ENCODE measurements at regions not wholly inside any gene's neighbourhood (a gene's known extent, or its start where the extent isn't known, plus 50 kb on each side); places are given as distances from the start of the nearest gene placed in this dataset.

- Histone ChIP-seq H3K79me2 (ENCODE audit: control insufficient read depth, insufficient read depth, low read length) (no peaks in the 10 kb centered on the region), H3K4me1 (ENCODE audit: control insufficient read depth in 2 of 2, insufficient read depth in 2 of 2, low read length in 2 of 2) (peaks cover 6% of the 10 kb centered on the region in 2 donors), H3K9ac (ENCODE audit: low read length) (no peak overlapping the region), H3K36me3 (replicated peaks in 1 of 2; ENCODE audit: control extremely low read depth in 1 of 2, control insufficient read depth in 1 of 2, extremely low read depth in 1 of 2, insufficient read depth in 2 of 2, low read length in 1 of 2) (no peaks in the 10 kb centered on the region), H3K27ac (ENCODE audit: low read length in 2 of 2) (no peak overlapping the region), H3K4me2 (replicated peaks; ENCODE audit: low read depth, low read length, poor library complexity, severe bottlenecking) (no peak overlapping the region), H4K20me1 (ENCODE audit: control insufficient read depth, insufficient read depth, low read length, poor library complexity, severe bottlenecking) (no peaks in the 10 kb centered on the region), H3K4me3 (ENCODE audit: control extremely low read depth in 1 of 5, extremely low read depth in 1 of 5, insufficient read depth in 1 of 5, low read depth in 2 of 5, low read length in 4 of 5) (no peak overlapping the region), H2AFZ (ENCODE audit: insufficient read depth, low read depth, low read length, poor library complexity, severe bottlenecking) (no peak overlapping the region), H3K9me3 (ENCODE audit: control extremely low read depth in 1 of 3, control insufficient read depth in 2 of 3, insufficient read depth in 1 of 3, low read length in 2 of 3) (no peaks in the 10 kb centered on the region), H3K27me3 (replicated peaks in 1 of 4; ENCODE audit: control extremely low read depth in 1 of 4, control insufficient read depth in 3 of 4, insufficient read depth in 4 of 4, low read length in 3 of 4) (no peaks in the 10 kb centered on the region)
- no peak for ATAC-seq (ENCODE audit: low read depth)
- H3K27ac Mint-ChIP-seq: no peak overlapping the region
- intact Hi-C loops (cut with micrococcal nuclease): no loop called here
- no peak for DNase-seq
- no peaks in the 10 kb centered on the region for H3K27me3 Mint-ChIP-seq
- CTCF ChIA-PET: no interaction called here
- POLR2A ChIA-PET: no interaction called here
- H3K4me3 Mint-ChIP-seq: no peak overlapping the region
- H3K4me1 Mint-ChIP-seq: peaks cover 10% of the 10 kb centered on the region
- H3K9me3 Mint-ChIP-seq (ENCODE audit: insufficient read depth): no peaks in the 10 kb centered on the region
- TF ChIP-seq EZH2 (IDR thresholded peaks at IDR 0.05; ENCODE audit: borderline replicate concordance, insufficient read depth, low read depth, low read length, poor library complexity, severe bottlenecking): no peak
Measured at GRCh38 chr4:143023239-143023918, 161.3 kb upstream of the USP38 start.

- Histone ChIP-seq H3K79me2 (ENCODE audit: control insufficient read depth, insufficient read depth, low read length) (no peaks in the 10 kb centered on the region), H3K4me1 (ENCODE audit: control insufficient read depth in 2 of 2, insufficient read depth in 2 of 2, low read length in 2 of 2) (peaks cover 6% of the 10 kb centered on the region in 2 donors), H3K9me3 (ENCODE audit: control extremely low read depth in 1 of 3, control insufficient read depth in 2 of 3, insufficient read depth in 1 of 3, low read length in 2 of 3) (peaks cover 0 to 4% (median 0%) of the 10 kb centered on the region in 3 donors), H3K27ac (ENCODE audit: low read length in 2 of 2) (no peak overlapping the region), H3K4me3 (ENCODE audit: control extremely low read depth in 1 of 5, extremely low read depth in 1 of 5, insufficient read depth in 1 of 5, low read depth in 2 of 5, low read length in 4 of 5) (no peak overlapping the region), H3K9ac (ENCODE audit: low read length) (no peak overlapping the region), H3K27me3 (replicated peaks in 1 of 4; ENCODE audit: control extremely low read depth in 1 of 4, control insufficient read depth in 3 of 4, insufficient read depth in 4 of 4, low read length in 3 of 4) (no peaks in the 10 kb centered on the region), H3K4me2 (replicated peaks; ENCODE audit: low read depth, low read length, poor library complexity, severe bottlenecking) (no peak overlapping the region), H3K36me3 (replicated peaks in 1 of 2; ENCODE audit: control extremely low read depth in 1 of 2, control insufficient read depth in 1 of 2, extremely low read depth in 1 of 2, insufficient read depth in 2 of 2, low read length in 1 of 2) (no peaks in the 10 kb centered on the region), H4K20me1 (ENCODE audit: control insufficient read depth, insufficient read depth, low read length, poor library complexity, severe bottlenecking) (no peaks in the 10 kb centered on the region), H2AFZ (ENCODE audit: insufficient read depth, low read depth, low read length, poor library complexity, severe bottlenecking) (no peak overlapping the region)
- no peak overlapping the region for H3K4me3 Mint-ChIP-seq
- POLR2A ChIA-PET: no interaction called here
- DNase-seq (no peak), ATAC-seq (ENCODE audit: low read depth) (no peak)
- no peak overlapping the region for H3K27ac Mint-ChIP-seq
- intact Hi-C loops (cut with micrococcal nuclease): no loop called here
- TF ChIP-seq CTCF (IDR thresholded peaks at IDR 0.05) (no peak), EZH2 (IDR thresholded peaks at IDR 0.05; ENCODE audit: borderline replicate concordance, insufficient read depth, low read depth, low read length, poor library complexity, severe bottlenecking) (no peak)
- CTCF ChIA-PET: no interaction called here
- peaks cover 10% of the 10 kb centered on the region for H3K4me1 Mint-ChIP-seq
- H3K9me3 Mint-ChIP-seq (ENCODE audit: insufficient read depth): peaks cover 3% of the 10 kb centered on the region
- H3K27me3 Mint-ChIP-seq: peaks cover 4% of the 10 kb centered on the region
- 64% methylated on average over 2 of the region's 3 CpGs for WGBS (ENCODE audit: insufficient coverage)
Measured at GRCh38 chr4:143025081-143025704, 159.5 kb upstream of the USP38 start.
